GM18507 (cell line): ENCODE measurements at regions not wholly inside any gene's neighbourhood (a gene's known extent, or its start where the extent isn't known, plus 50 kb on each side); places are given as distances from the start of the nearest gene placed in this dataset.
"Not testable (repeated sequence)": the region's sequence is repeated elsewhere in the genome, so short reads cannot be mapped to it uniquely, and the experiment has no call there.

Experiments used
- DNase-seq: peaks from one replicate; pipeline ENCODE4 v3.0.0; 2011; ENCODE audit warnings: low read depth; ENCODE audit not compliant: insufficient read length; ENCODE audit errors: extremely low spot score
- FAIRE-seq: peaks from 2 replicates; lab custom pipeline; 2011; peaks lifted over from hg19 to GRCh38; lab: Jason Lieb, UNC

DNA sequence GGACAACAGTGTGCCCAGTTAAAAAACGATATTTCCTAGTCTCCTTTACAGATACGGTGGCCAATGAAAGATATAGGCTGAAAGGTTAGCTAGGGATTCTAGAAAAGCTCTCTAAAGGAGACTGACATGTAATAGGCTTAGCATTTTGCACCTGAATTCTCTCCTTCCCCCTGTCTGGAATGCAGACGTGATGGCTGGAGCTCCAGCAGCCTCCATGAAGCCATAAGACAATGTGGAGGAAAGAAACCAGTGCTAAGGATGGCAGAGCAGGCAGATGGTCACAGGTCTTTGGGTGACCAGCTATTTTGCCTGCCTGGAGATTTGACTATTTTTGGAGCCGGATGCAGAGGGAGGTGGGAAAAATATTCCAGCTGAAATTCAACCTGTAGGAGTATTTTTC is 286.2 kb upstream of the PLGLB2 start:
- FAIRE-seq, DNase-seq: not testable (repeated sequence)

DNA sequence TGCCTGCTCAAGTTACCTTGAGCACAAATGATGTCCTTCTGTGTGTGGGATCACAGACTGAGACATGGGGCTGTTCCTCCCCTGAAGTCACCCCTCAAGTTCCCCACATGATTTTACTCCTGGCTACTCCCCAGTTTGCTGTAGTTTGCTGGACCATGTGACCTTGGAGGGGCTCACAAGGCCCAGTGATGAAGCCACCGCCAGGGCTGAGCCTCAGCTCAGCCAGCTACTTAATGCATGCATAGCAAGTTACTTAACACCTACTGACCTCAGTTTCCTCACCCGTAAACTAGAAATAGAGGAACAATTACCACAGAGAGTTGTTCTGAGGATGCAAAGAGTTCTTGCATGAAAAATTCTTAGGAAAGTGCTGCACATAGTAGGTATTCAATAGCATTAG is 283.7 kb upstream of the PLGLB2 start:
- FAIRE-seq, DNase-seq: not testable (repeated sequence)

DNA sequence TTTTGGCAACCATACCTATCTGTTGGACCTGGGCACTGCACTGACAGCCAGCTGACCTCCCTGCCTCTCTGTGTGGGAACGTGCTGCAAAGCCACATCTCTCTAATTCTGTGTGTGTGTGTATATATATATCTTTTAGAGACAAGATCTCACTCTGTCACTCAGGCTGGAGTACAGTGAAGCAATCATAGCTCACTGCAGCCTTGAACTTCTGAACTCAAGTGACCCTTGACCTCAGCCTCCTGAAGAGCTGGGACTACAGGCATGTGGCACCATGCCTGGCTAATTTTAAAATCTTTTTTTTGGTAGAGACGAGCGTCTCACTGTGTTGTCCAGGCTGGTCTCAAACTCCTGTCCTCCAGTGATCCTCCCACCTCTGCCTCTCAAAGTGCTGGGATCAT is 282.2 kb upstream of the PLGLB2 start:
- not testable (repeated sequence) for DNase-seq, FAIRE-seq

DNA sequence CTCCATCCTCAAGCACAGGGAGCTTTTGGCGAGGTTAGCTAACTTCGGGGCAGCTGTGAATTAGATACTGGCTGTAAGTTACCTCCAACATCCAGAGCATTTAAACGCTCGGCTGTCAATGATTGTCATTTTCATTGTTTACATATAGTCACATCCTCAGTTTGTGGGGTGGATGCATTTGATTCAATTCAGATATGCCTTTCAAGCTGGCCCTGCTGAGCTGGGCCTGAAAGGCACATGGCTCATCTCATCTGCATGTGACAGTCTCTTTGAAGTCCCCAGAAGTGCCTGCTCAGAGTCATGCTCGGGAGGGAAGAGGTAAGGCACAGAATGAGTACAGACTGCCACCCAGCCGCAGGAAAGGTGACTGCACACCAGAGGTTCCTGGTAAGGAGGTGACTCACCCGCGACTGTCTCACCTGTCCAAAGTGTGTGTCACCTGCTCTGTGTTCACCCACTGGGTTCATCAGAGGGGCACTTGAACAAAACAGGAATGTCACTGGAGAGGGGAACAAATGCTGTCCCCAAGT is 281.2 kb upstream of the PLGLB2 start:
- DNase-seq: not testable (repeated sequence)
- peak; percentile 59 for FAIRE-seq

DNA sequence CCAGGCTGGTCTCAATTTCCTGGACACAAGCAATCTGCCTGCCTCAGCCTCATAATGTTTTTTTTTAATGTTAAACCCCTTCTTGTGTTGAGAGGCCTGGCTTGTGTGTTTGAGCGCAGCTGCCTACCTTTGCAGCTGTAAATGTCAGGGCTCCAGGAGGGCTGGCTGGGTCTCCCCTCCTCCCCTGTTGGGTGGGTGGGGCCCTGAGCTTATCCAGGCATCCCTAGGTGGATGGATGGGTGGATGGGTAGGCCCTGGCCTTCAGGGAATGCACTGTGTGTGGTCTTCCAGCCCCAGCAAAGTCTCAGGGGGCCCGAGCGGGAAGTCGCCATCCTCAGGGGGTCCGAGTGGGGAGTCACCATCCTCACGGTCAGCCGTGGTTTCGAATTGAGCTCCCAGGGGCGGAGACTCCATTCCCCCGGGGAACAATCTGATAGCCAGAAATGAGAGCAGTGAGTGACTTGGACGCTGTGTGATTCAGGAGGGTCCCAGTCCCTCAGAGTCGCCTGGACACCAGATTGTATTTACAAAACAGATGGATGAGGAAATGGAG is 279.4 kb upstream of the PLGLB2 start:
- DNase-seq, FAIRE-seq: not testable (repeated sequence)

DNA sequence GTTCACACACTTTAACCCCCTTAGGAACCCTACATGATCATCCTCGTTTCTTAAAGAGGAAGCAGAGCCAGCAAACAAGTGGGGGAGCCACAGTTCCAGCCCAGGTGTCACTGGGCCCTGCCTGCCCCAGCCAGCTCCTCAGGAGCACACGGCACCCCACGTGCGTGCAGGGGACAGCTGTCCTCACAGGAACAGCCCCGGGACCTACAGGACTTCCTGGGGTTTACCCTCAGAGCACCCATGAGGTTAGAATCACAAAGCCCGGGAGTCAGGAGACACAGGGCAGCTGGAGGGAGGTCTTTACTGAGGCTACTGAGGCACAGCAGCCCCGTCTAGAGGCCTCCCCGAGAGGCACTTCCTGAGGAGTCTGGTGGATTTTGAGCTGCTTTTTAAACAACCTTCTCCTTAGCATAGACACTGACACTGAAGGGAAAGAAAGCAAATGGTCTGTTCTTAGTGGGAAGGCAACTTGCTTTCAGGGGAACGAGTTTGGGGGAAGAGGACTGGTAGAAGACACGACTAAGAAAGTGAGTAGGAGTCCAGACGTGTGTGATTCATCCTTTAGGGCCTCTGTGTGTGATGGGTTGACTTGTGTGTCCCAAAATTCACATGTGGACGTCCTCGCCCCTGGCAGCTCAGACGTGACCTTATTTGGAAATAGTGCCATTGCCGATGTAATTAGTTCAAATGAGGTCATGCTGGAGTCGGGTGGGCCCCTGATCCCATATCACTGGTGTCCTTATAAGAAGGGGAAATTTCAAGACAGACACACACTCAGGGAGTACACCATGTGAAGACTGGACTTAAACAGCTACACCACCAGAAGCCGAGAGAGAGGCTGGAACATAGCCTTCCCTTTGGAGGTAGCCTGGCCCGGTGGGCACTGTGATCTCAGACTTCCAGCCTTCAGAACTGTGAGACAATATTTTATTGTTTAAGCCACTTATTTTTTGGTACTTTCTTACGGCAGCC is 278.4 kb upstream of the PLGLB2 start:
- FAIRE-seq, DNase-seq: not testable (repeated sequence)

DNA sequence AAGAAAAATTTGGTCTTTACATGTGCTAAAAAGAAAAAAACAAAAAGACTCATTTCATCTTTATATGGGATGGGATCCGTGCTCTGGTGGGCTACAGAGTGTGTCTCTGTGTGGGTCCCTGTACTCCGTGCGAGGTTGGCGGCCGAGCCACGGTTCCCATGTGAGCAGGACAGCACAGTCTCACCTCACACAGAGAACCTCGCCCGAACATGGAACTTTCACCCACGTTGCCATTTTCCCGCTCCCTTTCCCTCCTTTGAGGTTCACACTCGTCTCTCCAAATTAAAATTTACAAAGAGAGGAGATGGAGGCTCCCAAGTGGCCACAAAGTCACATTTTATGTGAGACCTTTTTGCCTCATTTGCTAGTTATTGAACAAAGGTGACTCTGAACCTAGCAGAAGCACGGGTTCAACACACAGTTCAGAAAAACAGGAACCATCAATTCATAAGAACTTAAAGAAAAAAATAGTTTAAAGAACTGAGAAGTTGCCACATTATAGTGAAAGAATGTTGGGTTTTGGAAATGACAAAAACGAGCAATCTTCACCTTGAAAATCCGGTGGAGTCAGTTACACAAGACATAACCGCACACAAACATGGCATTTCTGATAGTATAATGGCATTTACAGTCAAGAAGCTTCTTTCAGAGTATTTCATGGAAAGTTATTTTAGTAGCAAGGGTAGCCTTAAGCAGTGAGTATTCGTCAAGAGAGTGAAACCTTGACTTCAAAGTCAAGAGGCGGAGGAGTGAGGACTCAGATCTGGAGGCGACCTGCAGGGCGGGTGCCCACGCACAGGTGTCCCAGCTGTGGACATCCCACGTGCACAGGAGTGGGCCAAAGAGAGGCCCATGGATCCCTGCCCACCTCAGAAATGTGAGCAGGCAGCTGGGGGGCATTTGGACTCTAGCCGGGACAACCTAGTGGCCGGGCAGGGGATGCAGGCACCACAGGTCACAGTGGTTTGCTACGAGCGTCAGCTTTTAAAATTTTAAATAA is 277.2 kb upstream of the PLGLB2 start:
- DNase-seq: not testable (repeated sequence)
- FAIRE-seq: peak; percentile 33

DNA sequence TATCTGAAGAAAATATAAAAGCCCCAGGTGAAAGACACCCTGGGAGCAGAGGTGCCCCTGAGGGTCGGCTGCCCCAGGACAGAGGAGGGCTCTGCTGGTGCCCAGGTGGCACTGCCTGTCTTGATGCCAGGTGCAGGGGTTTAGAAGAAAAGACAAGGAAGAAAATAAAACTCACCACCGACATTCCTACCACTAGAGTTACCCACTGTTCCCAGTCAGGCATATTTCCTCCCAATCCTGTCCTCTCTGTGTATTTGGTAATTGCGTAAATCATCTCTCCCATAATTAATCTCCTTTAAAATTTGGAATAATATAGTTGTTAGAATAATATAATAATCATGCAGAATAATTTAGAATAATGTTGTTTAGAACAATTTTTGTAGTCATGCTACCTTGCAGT is 276.4 kb upstream of the PLGLB2 start:
- DNase-seq, FAIRE-seq: not testable (repeated sequence)

DNA sequence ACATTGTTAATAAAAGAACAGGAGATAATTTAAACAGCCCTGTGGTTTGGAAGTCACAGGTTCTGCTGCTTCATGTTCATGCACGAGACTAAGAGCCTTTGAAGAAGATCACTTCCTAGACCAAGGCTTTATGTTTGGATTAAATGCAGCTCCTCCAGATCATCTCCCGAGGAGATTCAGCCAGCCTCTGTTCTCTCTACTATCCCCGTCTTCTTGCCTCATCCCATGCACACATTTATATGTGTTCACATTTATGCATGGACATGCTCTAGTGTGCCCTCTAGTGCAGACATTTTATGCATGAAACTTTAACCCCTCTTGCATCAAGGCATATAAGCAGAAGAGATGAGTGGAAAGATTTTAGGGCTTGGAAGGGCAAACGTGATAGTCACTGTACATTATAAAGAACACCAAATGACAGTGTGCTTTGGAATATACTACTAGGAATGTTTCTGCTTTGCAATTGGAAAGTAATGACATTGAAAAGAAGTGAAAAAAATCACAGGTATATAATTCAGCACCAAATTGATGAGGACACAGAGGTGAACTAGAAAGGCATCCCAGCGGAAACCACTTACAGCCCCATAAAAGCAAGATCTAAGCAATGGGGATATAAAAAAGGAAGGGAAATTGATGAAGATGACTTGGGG is 271.5 kb upstream of the PLGLB2 start:
- DNase-seq: not testable (repeated sequence)
- peak; percentile 72 for FAIRE-seq

DNA sequence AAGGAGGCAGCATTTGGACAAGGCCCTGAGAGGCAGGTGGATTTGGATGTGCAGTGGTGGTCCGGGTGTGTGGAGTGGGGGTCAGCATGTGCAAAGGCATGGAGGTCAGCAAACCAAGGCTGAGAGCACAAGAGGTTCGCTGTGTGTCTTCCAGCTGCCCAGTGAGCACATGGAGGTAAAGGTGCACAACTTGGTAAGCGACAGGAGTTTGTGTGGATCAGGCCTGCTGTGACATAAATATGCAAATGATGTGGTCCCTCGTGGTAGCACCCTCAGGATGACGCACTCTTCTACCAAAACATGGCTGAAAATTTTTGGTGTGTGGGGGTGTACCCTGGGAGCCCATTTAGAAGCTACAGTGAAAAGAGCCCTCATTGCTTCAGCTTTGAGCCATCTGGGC is 271.0 kb upstream of the PLGLB2 start:
- not testable (repeated sequence) for DNase-seq, FAIRE-seq

DNA sequence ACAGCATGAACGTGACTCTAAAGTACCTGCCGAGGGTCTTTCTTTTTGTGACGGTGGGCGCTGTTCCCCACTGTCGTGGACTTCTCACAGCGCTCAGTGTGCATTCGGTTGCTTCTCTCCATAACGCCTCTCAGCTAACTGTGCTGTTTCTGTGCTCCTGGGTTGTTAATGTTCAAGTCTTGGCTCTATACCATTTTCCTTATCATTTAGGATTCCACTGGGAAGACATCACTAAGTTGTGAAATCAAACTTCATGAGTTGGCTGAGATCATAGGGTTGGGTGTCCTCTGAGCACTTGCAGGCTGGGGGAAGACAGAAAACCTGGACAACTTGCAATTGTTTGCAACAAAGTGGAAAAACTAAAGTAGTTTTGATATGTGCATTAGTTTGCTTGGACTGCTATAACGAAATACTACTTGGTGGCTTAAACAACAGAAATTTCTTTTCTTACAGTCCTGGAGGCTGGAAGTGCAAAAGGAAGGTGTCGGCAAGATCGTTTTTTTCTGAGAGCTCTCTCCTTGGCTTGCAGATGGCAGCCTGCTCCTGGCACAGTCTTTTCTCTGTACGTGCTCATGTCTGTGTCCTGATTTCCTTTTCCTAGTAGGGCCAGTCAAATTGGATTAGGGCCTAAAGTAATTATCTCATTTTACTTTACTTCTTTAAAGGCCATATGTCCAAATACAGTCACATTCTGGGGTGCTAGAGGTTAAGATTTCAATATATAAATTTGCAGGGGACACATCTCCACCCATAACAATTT is 270.0 kb upstream of the PLGLB2 start:
- FAIRE-seq, DNase-seq: not testable (repeated sequence)

DNA sequence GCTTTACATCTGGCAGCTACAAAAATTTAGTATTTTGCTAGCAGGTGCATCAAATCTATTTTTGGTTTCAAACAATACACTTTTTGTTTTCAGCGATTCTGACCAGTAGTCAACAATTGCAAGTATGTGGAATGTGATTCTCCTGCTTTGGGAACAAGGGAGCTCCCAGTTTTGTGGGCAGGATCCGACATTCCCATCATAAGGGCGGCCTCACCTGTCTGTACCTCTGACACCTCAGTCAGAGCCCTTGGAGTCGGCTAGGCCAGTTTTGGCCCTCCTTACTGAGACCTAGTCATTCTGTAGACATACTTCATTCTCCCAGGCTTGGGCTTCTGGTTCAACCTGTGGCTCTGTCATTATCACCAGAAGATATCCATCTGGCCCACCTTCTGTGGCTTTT is 269.0 kb upstream of the PLGLB2 start:
- FAIRE-seq, DNase-seq: not testable (repeated sequence)

DNA sequence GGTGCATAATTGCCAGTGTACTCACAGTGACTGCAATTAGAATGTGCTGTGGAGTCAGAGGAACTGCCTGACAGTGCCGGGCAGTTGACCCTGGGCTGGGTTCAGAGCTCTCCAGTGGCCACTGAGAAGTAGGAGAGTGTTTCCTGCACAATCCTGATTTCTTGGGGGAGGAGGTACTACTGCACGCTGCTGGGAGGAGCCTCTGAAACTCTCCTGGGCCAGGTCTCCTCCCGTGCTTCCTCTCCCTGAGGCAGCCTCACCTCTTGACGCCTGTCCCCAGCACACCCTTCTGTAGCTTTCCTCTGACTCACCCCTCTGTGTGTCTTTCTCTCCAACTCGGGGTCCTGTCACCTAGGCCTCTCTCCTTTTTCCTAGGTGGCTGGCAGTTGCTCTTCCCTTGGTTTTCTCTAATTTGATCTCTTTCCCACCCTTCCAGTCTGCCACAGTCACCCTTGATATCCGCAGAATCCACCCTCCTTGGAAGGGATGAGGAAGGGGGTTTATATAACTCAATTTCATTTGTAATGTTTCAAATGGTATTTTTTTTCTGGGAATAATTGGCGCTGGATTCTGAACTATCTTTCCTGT is 264.7 kb upstream of the PLGLB2 start:
- FAIRE-seq: not testable (repeated sequence)

DNA sequence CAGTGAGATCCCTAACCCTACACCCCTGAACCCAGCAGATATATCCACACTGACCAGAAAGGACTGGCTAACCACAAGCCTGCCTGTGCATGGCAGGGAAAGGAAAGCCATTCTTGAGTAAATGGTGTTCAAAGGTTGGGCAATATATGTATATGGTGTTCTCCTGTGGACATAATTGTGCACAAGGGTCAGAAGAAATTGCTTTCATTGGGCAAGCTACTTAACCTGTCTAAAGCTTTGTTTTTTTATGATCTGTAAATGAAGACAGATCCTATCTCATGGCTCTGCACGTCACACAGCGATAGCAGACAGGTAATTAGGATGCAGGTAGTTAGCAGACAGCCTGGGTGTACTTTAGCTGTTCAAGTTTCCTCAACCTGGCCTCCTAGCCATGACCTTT is 263.5 kb upstream of the PLGLB2 start:
- DNase-seq, FAIRE-seq: not testable (repeated sequence)

More for the DNA sequence above, 264.7 kb upstream of the PLGLB2 start:
- DNase-seq: not testable (repeated sequence)

DNA sequence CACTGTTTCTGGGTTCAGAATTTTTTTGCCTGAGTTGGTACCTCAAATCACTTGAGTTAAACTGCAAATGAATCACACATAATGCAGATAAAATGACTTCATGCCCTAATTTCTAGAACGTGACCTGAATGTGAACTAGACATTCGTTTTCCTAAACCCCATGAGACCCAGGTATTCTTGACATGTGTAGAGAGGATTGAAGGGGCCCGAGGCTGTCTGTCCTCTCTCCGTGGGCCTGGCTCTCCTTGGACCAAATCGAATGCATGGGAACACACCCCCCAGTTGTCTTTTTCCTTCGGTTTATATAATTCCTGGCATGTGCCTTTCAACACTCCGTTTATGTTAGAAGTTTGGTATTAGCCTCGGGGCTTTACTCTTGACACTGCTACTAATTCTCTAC is 262.4 kb upstream of the PLGLB2 start:
- not testable (repeated sequence) for FAIRE-seq, DNase-seq

DNA sequence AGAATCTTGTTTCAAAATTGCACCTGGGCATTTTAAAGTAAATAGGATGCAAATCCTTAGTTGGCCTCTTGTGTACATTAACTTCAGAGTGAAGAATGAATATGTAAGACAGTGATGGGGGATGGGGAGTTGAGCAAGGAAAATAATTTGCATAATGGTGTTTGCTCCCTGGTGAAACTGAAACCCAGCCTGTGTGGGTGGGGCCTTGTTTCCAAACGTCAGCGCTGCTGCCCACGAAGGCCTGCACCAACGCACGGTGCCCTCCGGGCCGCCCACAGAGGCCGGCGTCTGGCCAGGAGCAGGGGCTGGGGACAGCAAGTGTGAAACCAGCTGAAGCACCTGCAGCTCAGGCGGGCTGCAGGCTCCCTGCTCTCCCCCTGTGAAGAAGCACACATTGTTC is 262.0 kb upstream of the PLGLB2 start:
- FAIRE-seq: peak; percentile 67
- not testable (repeated sequence) for DNase-seq

DNA sequence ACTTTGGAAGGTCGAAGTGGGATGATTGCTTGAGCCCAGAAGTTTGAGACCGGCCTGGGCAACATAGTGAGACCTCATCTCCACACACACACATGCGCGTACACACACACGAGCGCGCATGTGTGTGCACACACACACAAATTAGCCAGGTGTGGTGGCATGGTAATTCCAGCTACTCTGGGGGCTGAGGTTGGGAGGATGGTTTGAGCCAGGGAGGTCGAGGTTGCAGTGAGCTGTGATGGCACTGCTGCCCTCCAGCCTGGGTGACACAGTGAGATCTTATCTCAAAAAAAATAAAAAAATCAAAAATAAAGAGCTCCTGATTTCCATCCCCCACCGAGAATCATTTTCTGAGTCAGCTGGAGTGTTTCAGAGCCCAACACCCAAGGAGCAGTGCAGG is 261.5 kb upstream of the PLGLB2 start:
- not testable (repeated sequence) for FAIRE-seq, DNase-seq
